Upper lobe of right lung (tissue), 1 donor: ENCODE measurements at regions not wholly inside any gene's neighbourhood (a gene's known extent, or its start where the extent isn't known, plus 50 kb on each side); places are given as distances from the start of the nearest gene placed in this dataset.
A peak's percentile ranks its signal among the peaks of the same experiment; 100 is the strongest.

Experiments used
- ATAC-seq: fragments of 200-7000 bp; cut with Tn5 transposase; one replicate; pipeline ENCODE4 v1.9.1; 2020; ENCODE audit warnings: mild to moderate bottlenecking, moderate library complexity
- DNase-seq: peaks from one replicate; pipeline ENCODE4 v3.0.0-alpha.2; 2020
- H3K27ac ChIP-seq: fragments of 200-600 bp; one replicate; pipeline ENCODE4 v1.8.0; 2022
- H3K27me3 ChIP-seq: fragments of 200-600 bp; one replicate; pipeline ENCODE4 v1.8.0; 2022; ENCODE audit warnings: mild to moderate bottlenecking
- H3K36me3 ChIP-seq: fragments of 200-600 bp; one replicate; pipeline ENCODE4 v1.8.0; 2022
- H3K4me1 ChIP-seq: fragments of 200-600 bp; one replicate; pipeline ENCODE4 v1.8.0; 2022
- H3K4me3 ChIP-seq: fragments of 200-600 bp; one replicate; pipeline ENCODE4 v1.8.0; 2022; ENCODE audit warnings: mild to moderate bottlenecking
- H3K9me3 ChIP-seq: fragments of 200-600 bp; one replicate; pipeline ENCODE4 v1.8.0; 2022
- intact Hi-C: fragments of 100-400 bp; cut with DNase I; formaldehyde crosslinking; loops from one replicate; pipeline ENCODE4 v1.11.0; 2022
- TF ChIP-seq, protein P1 (sequence below): fragments of 200-600 bp; IDR thresholded peaks from one replicate; pipeline ENCODE4 v1.8.0; 2022; ENCODE audit warnings: antibody characterized with exemption
- donor health status: DM: no; HTN: yes; CAD: no; lungs with severe emphysema.

DNA sequence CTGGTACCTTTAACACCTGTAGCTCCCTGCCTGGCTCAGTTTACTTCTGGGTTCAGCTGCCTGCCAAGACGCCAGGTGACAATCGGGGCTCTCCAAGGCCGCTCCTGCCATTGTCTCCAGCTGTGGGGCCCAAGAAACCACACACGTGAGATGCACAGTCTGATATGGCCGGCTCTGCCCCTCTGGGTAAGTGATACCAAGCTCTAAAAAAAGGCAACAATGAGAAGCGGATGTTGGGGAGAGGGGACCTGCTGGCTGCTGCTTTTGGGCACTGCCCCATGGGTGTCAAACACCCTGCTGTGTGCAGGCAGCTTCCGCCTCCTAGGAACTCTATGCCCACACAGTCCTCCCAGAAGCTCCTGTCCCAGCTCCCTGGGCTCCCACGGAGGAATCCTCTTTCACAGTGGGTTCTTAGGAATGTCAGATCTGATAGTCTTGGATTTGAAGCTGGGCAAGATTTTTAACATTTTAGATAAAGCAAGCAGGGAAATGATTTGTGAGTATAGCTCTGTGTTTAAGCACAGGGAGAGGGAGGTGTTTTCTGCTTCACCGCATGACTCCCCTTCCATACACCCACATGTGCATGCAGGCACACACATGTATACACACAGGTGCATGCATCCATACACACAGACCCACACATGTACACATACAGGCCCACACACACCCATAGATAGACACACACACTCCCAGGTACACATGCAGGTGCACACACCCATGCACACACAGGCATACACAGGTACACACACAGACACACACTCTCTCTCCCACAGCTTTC lies 1135.8 kb downstream of the BCL11B start:
- intact Hi-C loops, result no loop called here
- ATAC-seq (peak; percentile 13), DNase-seq (no peak)
- Histone ChIP-seq H3K9me3 (no peaks in the 10 kb centered on the region), H3K4me3 (no peak overlapping the region), H3K36me3 (no peaks in the 10 kb centered on the region), H3K27ac (no peak overlapping the region), H3K4me1 (no peaks in the 10 kb centered on the region), H3K27me3 (peaks cover 9% of the 10 kb centered on the region)
- TF ChIP-seq, protein P1, sequence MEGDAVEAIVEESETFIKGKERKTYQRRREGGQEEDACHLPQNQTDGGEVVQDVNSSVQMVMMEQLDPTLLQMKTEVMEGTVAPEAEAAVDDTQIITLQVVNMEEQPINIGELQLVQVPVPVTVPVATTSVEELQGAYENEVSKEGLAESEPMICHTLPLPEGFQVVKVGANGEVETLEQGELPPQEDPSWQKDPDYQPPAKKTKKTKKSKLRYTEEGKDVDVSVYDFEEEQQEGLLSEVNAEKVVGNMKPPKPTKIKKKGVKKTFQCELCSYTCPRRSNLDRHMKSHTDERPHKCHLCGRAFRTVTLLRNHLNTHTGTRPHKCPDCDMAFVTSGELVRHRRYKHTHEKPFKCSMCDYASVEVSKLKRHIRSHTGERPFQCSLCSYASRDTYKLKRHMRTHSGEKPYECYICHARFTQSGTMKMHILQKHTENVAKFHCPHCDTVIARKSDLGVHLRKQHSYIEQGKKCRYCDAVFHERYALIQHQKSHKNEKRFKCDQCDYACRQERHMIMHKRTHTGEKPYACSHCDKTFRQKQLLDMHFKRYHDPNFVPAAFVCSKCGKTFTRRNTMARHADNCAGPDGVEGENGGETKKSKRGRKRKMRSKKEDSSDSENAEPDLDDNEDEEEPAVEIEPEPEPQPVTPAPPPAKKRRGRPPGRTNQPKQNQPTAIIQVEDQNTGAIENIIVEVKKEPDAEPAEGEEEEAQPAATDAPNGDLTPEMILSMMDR, result no peak

DNA sequence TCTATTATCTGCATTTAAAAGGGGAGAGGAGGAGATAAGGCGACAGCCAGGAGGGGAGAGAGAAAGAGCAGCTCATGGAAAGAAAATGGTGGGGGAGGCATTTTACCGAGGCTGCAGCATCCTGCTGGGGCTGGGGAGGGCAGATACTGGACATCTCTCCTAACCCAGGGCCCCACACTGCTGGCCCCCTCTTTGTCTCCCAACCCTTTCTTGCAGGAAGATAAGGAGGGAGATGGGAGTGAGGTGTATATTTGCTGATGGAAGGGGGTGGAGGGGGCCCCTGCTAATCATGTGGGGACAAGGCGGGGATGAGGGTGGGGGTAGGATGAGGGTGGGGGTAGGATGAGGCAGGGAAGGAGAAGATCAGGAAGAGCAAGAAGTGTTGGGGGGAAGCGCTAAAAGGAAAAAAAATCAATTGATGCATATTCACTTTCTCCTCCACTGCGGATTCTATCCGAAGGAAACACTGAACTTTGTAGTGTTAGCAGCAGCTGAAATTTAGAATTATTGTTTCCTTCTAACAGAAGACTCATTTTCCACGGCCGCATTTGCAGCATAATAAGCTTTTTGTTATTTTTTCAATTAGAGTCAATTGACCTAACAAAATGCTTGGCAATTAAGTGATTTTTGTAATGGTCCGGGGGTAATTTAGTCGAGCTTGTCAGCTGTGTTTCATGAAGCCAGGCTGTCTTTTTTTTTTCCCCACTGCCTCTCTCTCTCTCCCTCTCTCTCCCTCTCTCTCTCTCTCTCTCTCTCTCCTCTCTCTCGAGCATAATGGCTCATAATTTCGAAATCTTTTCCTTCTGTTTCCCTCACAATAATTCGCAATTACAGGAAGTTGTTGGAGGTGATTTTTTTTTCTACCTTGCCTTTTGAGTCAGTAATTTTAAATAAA lies 1134.6 kb downstream of the BCL11B start:
- H3K27ac ChIP-seq, result no peak overlapping the region
- H3K27me3 ChIP-seq, result peaks cover 9% of the 10 kb centered on the region
- TF ChIP-seq, protein P1, result no peak
- H3K36me3 ChIP-seq, result no peaks in the 10 kb centered on the region
- no peak overlapping the region for H3K4me3 ChIP-seq
- DNase-seq (no peak), ATAC-seq (no peak)
- intact Hi-C loops, result no loop called here
- no peaks in the 10 kb centered on the region for H3K4me1 ChIP-seq
- no peaks in the 10 kb centered on the region for H3K9me3 ChIP-seq

DNA sequence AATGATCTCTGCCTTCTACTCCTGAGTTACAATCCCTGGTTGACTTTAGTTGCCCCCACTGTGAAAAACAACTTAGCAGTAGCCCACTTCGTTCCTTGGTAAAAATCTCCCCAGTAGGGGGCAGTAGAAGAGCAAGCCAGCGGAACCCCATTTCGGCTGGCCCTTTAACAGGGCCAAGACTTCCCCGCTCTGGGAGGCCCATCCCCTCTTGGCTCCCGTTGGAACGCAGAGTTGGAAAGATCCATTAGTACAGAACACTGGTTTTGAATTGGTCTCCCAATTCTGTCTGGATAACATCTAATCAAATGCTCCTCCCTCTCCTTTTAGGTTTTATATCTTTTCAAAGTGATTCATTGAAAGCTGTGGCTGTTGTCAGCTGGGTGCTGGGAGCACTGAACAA lies 1133.3 kb downstream of the BCL11B start:
- ATAC-seq (peak; percentile 83), DNase-seq (no peak)
- intact Hi-C loops, result no loop called here
- Histone ChIP-seq H3K36me3 (no peaks in the 10 kb centered on the region), H3K27ac (no peak overlapping the region), H3K4me3 (no peak overlapping the region), H3K4me1 (no peaks in the 10 kb centered on the region), H3K27me3 (peaks cover 9% of the 10 kb centered on the region), H3K9me3 (no peaks in the 10 kb centered on the region)
- TF ChIP-seq, protein P1, result peak; percentile 58

DNA sequence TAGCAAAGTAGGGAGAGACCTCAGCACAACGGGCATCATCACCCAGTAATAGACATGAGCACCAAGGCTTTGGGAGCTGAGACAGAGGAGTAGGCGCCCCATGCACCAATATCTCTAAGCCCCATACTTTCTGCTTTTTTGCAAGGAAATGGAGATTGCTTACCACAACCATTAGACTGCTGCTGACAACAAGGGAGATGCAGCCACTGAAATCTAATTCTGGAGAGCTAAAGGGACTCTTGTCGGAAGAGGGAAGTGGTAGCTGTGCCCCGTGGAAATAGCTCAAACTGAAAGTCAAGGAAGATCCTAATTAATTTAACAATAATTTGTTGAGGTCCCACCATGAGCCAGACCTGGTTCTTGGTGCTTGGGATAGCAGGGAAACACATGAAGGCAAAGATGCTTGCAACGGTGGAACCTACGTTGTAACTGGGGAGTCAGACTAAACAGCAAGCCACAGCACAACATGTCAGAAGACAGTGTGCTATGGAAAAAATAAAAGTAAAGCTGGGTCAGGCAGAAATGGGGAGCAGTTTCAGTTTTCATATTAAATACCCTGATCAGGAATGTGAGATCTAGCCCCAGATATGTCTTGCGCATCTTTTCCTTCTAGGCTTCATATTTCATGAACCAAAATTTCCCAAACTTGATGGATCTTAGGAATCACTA lies 1131.0 kb downstream of the BCL11B start:
- ATAC-seq, result no peak
- H3K36me3 ChIP-seq, result no peaks in the 10 kb centered on the region
- TF ChIP-seq, protein P1, result no peak

DNA sequence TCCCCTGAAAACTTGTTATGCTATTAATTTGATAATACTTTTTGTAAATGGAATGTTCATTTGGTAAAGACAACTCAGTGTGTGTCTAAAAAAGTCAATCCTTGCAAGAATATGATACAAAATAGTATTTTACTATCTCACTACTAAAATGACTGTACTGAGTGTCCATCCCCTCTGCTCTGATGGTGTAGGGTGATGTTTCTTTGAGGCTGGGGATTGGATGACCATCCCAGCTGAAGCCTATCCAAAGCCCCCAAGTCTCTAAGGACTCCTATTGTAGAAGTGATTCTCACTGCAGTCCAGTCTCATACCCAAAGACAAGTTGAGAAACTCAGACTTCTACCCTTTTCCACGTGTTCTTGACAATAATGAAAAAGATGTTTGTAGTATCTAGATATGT lies 1128.4 kb downstream of the BCL11B start:
- intact Hi-C loops, result no loop called here
- no peak for ATAC-seq
- H3K36me3 ChIP-seq, result no peaks in the 10 kb centered on the region
- H3K4me1 ChIP-seq, result no peaks in the 10 kb centered on the region
- H3K27ac ChIP-seq, result no peak overlapping the region
- TF ChIP-seq, protein P1, result no peak
- H3K4me3 ChIP-seq, result no peak overlapping the region
- no peaks in the 10 kb centered on the region for H3K9me3 ChIP-seq
- H3K27me3 ChIP-seq, result peaks cover 4% of the 10 kb centered on the region
- DNase-seq, result no peak

More for the DNA sequence above, 1131.0 kb downstream of the BCL11B start:
- DNase-seq, result no peak
- intact Hi-C loops, result no loop called here
- Histone ChIP-seq H3K27me3 (peaks cover 8% of the 10 kb centered on the region), H3K4me3 (no peak overlapping the region), H3K27ac (no peak overlapping the region), H3K4me1 (no peaks in the 10 kb centered on the region), H3K9me3 (no peaks in the 10 kb centered on the region)
